ENCODE measurements at regions not wholly inside any gene's neighbourhood (a gene's known extent, or its start where the extent isn't known, plus 50 kb on each side); places are given as distances from the start of the nearest gene placed in this dataset.

- Histone ChIP-seq H3K27me3 (ENCODE audit: control insufficient read depth, extremely low read depth, insufficient read depth, low read length) (no peaks in the 10 kb centered on the region), H2AFZ (ENCODE audit: control insufficient read depth, low read length) (no peak overlapping the region), H3K4me3 (ENCODE audit: control insufficient read depth in 2 of 3, extremely low read depth in 1 of 3, insufficient read depth in 2 of 3, low read depth in 1 of 3, low read length in 3 of 3) (no peak overlapping the region), H3K9me3 (ENCODE audit: control insufficient read depth, low read depth, low read length) (no peaks in the 10 kb centered on the region), H3K9me1 (ENCODE audit: control insufficient read depth, extremely low read depth, insufficient read depth, low read length) (no peaks in the 10 kb centered on the region), H3K4me2 (ENCODE audit: control insufficient read depth, extremely low read depth, insufficient read depth, low read depth, low read length) (no peak overlapping the region), H3K36me3 (ENCODE audit: control insufficient read depth in 2 of 2, extremely low read depth in 1 of 2, insufficient read depth in 2 of 2, low read length in 2 of 2) (no peaks in the 10 kb centered on the region), H4K20me1 (ENCODE audit: control insufficient read depth, extremely low read depth, insufficient read depth, low read length) (no peaks in the 10 kb centered on the region), H3K79me2 (ENCODE audit: control insufficient read depth, insufficient read depth, low read length) (no peaks in the 10 kb centered on the region), H3K9ac (ENCODE audit: control insufficient read depth, extremely low read depth, insufficient read depth, low read length) (no peak overlapping the region), H3K4me1 (ENCODE audit: control insufficient read depth, extremely low read depth, insufficient read depth, low read length) (peaks cover 6% of the 10 kb centered on the region), H3K27ac (ENCODE audit: control insufficient read depth, insufficient read depth, low read length) (no peak overlapping the region)
- FAIRE-seq (peak; percentile 82), DNase-seq (ENCODE audit: low read depth, low spot score) (no peak)
- TF ChIP-seq, protein P1, sequence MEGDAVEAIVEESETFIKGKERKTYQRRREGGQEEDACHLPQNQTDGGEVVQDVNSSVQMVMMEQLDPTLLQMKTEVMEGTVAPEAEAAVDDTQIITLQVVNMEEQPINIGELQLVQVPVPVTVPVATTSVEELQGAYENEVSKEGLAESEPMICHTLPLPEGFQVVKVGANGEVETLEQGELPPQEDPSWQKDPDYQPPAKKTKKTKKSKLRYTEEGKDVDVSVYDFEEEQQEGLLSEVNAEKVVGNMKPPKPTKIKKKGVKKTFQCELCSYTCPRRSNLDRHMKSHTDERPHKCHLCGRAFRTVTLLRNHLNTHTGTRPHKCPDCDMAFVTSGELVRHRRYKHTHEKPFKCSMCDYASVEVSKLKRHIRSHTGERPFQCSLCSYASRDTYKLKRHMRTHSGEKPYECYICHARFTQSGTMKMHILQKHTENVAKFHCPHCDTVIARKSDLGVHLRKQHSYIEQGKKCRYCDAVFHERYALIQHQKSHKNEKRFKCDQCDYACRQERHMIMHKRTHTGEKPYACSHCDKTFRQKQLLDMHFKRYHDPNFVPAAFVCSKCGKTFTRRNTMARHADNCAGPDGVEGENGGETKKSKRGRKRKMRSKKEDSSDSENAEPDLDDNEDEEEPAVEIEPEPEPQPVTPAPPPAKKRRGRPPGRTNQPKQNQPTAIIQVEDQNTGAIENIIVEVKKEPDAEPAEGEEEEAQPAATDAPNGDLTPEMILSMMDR (optimal IDR thresholded peaks at IDR 0.05 in 1 of 3, IDR thresholded peaks at IDR 0.05 in 1 of 3, conservative IDR thresholded peaks at IDR 0.05 in 1 of 3; ENCODE audit: extremely low read depth in 1 of 3, insufficient read depth in 2 of 3, low read length in 3 of 3), result no peak
- no peak for TF ChIP-seq EZH2 (IDR thresholded peaks at IDR 0.05; ENCODE audit: low read length)
- dilution Hi-C loops (cut with MboI; ENCODE audit: extremely low pct_ligation_motif_present, low sequenced_read_pairs), result no loop called here
Measured at GRCh38 chr2:189285962-189286645, 106.5 kb upstream of the COL5A2 start.

DNA sequence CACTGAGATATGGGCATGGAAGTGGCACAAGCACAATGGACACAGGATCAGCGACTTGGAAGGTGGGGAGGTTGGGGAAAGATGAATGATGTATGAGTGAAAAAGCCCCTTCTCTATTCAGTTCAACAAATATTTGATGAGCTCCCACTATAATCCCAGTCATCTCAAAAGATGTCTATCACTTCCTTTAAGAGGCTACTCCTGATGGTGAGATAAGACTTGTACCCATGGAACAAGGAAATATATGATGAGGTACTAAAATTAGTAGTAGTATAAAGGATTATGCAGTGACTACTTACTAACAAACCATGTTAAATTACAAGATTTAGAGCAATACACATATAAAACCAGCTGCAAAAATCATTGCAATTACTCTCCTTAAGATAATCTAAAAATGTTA lies 107.8 kb upstream of the COL5A2 start:
- H4K20me1 ChIP-seq (ENCODE audit: control insufficient read depth, extremely low read depth, insufficient read depth, low read length), result no peaks in the 10 kb centered on the region
- DNase-seq (ENCODE audit: low read depth, low spot score), result no peak
- no peaks in the 10 kb centered on the region for H3K27me3 ChIP-seq (ENCODE audit: control insufficient read depth, extremely low read depth, insufficient read depth, low read length)
- no peak overlapping the region for H3K4me3 ChIP-seq (ENCODE audit: control insufficient read depth in 2 of 3, extremely low read depth in 1 of 3, insufficient read depth in 2 of 3, low read depth in 1 of 3, low read length in 3 of 3)
- H3K79me2 ChIP-seq (ENCODE audit: control insufficient read depth, insufficient read depth, low read length), result no peaks in the 10 kb centered on the region
- H3K36me3 ChIP-seq (ENCODE audit: control insufficient read depth in 2 of 2, extremely low read depth in 1 of 2, insufficient read depth in 2 of 2, low read length in 2 of 2), result no peaks in the 10 kb centered on the region
- H3K4me2 ChIP-seq (ENCODE audit: control insufficient read depth, extremely low read depth, insufficient read depth, low read depth, low read length), result no peak overlapping the region
- TF ChIP-seq, protein P1 (optimal IDR thresholded peaks at IDR 0.05 in 1 of 3, IDR thresholded peaks at IDR 0.05 in 1 of 3, conservative IDR thresholded peaks at IDR 0.05 in 1 of 3; ENCODE audit: extremely low read depth in 1 of 3, insufficient read depth in 2 of 3, low read length in 3 of 3), result no peak
- no peak for TF ChIP-seq EZH2 (IDR thresholded peaks at IDR 0.05; ENCODE audit: low read length)
- no peak overlapping the region for H3K27ac ChIP-seq (ENCODE audit: control insufficient read depth, insufficient read depth, low read length)
- no peak overlapping the region for H3K9ac ChIP-seq (ENCODE audit: control insufficient read depth, extremely low read depth, insufficient read depth, low read length)
- no peaks in the 10 kb centered on the region for H3K9me1 ChIP-seq (ENCODE audit: control insufficient read depth, extremely low read depth, insufficient read depth, low read length)
- peaks cover 6% of the 10 kb centered on the region for H3K4me1 ChIP-seq (ENCODE audit: control insufficient read depth, extremely low read depth, insufficient read depth, low read length)
- no peak overlapping the region for H2AFZ ChIP-seq (ENCODE audit: control insufficient read depth, low read length)
- H3K9me3 ChIP-seq (ENCODE audit: control insufficient read depth, low read depth, low read length), result no peaks in the 10 kb centered on the region
- no peak for FAIRE-seq
- dilution Hi-C loops (cut with MboI; ENCODE audit: extremely low pct_ligation_motif_present, low sequenced_read_pairs), result no loop called here

Measured in keratinocyte (primary cell).